ENCODE measurements at regions not wholly inside any gene's neighbourhood (a gene's known extent, or its start where the extent isn't known, plus 50 kb on each side); places are given as distances from the start of the nearest gene placed in this dataset.
A peak's percentile ranks its signal among the peaks of the same experiment; 100 is the strongest.

GRCh38 chr15:70199124-70199482 is 101.4 kb upstream of the TLE3 start:
- Histone ChIP-seq H3K4me1 (ENCODE audit: insufficient read depth, poor library complexity, severe bottlenecking) (peaks cover 28% of the 10 kb centered on the region), H3K27me3 (ENCODE audit: insufficient read depth, poor library complexity, severe bottlenecking) (no peaks in the 10 kb centered on the region), H3K4me3 (ENCODE audit: severe bottlenecking) (no peak overlapping the region), H3K27ac (ENCODE audit: poor library complexity, severe bottlenecking) (no peak overlapping the region), H3K36me3 (ENCODE audit: low read depth) (no peaks in the 10 kb centered on the region), H3K9me3 (ENCODE audit: severe bottlenecking) (no peaks in the 10 kb centered on the region)
- DNase-seq (ENCODE audit: low spot score) (peak; percentile 32), ATAC-seq (ENCODE audit: low read depth) (no peak)
- TF ChIP-seq, protein P1, sequence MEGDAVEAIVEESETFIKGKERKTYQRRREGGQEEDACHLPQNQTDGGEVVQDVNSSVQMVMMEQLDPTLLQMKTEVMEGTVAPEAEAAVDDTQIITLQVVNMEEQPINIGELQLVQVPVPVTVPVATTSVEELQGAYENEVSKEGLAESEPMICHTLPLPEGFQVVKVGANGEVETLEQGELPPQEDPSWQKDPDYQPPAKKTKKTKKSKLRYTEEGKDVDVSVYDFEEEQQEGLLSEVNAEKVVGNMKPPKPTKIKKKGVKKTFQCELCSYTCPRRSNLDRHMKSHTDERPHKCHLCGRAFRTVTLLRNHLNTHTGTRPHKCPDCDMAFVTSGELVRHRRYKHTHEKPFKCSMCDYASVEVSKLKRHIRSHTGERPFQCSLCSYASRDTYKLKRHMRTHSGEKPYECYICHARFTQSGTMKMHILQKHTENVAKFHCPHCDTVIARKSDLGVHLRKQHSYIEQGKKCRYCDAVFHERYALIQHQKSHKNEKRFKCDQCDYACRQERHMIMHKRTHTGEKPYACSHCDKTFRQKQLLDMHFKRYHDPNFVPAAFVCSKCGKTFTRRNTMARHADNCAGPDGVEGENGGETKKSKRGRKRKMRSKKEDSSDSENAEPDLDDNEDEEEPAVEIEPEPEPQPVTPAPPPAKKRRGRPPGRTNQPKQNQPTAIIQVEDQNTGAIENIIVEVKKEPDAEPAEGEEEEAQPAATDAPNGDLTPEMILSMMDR (IDR thresholded peaks at IDR 0.05; ENCODE audit: poor library complexity, severe bottlenecking), result no peak

- H3K27me3 ChIP-seq (ENCODE audit: insufficient read depth, poor library complexity, severe bottlenecking), result no peaks in the 10 kb centered on the region
Measured at GRCh38 chr15:70198441-70199123, 100.9 kb upstream of the TLE3 start.

GRCh38 chr15:70197945-70198361 is 100.2 kb upstream of the TLE3 start:
- H3K27me3 ChIP-seq (ENCODE audit: insufficient read depth, poor library complexity, severe bottlenecking), result no peaks in the 10 kb centered on the region
- ATAC-seq (ENCODE audit: low read depth) (peak; percentile 29), DNase-seq (ENCODE audit: low spot score) (no peak)
- peaks cover 28% of the 10 kb centered on the region for H3K4me1 ChIP-seq (ENCODE audit: insufficient read depth, poor library complexity, severe bottlenecking)
- H3K27ac ChIP-seq (ENCODE audit: poor library complexity, severe bottlenecking), result peak overlapping the region; percentile 82
- no peak overlapping the region for H3K4me3 ChIP-seq (ENCODE audit: severe bottlenecking)
- TF ChIP-seq, protein P1 (IDR thresholded peaks at IDR 0.05; ENCODE audit: poor library complexity, severe bottlenecking), result no peak
- no peaks in the 10 kb centered on the region for H3K9me3 ChIP-seq (ENCODE audit: severe bottlenecking)
- no peaks in the 10 kb centered on the region for H3K36me3 ChIP-seq (ENCODE audit: low read depth)

More at GRCh38 chr15:70198441-70199123, 100.9 kb upstream of the TLE3 start:
- Histone ChIP-seq H3K36me3 (ENCODE audit: low read depth) (no peaks in the 10 kb centered on the region), H3K9me3 (ENCODE audit: severe bottlenecking) (no peaks in the 10 kb centered on the region), H3K4me1 (ENCODE audit: insufficient read depth, poor library complexity, severe bottlenecking) (peaks cover 28% of the 10 kb centered on the region), H3K27ac (ENCODE audit: poor library complexity, severe bottlenecking) (peak overlapping the region; percentile 82), H3K4me3 (ENCODE audit: severe bottlenecking) (no peak overlapping the region)
- TF ChIP-seq, protein P1 (IDR thresholded peaks at IDR 0.05; ENCODE audit: poor library complexity, severe bottlenecking), result no peak
- no peak for ATAC-seq (ENCODE audit: low read depth)
- peak; percentile 58 for DNase-seq (ENCODE audit: low spot score)

GRCh38 chr15:70197318-70197944 is 99.7 kb upstream of the TLE3 start:
- ATAC-seq (ENCODE audit: low read depth) (peak; percentile 24), DNase-seq (ENCODE audit: low spot score) (no peak)
- TF ChIP-seq, protein P1 (IDR thresholded peaks at IDR 0.05; ENCODE audit: poor library complexity, severe bottlenecking), result peak; percentile 2
- Histone ChIP-seq H3K4me3 (ENCODE audit: severe bottlenecking) (no peak overlapping the region), H3K4me1 (ENCODE audit: insufficient read depth, poor library complexity, severe bottlenecking) (peaks cover 28% of the 10 kb centered on the region), H3K36me3 (ENCODE audit: low read depth) (no peaks in the 10 kb centered on the region), H3K9me3 (ENCODE audit: severe bottlenecking) (no peaks in the 10 kb centered on the region), H3K27ac (ENCODE audit: poor library complexity, severe bottlenecking) (peak overlapping the region; percentile 82), H3K27me3 (ENCODE audit: insufficient read depth, poor library complexity, severe bottlenecking) (no peaks in the 10 kb centered on the region)
